HCT116 (cell line): ENCODE measurements at regions not wholly inside any gene's neighbourhood (a gene's known extent, or its start where the extent isn't known, plus 50 kb on each side); places are given as distances from the start of the nearest gene placed in this dataset.

ENCODE experiments used
- ATAC-seq: fragments of 200-7000 bp; cut with Tn5 transposase; 2 replicates; pipeline ENCODE4 v1.9.1; 2020; ENCODE audit warnings: mild to moderate bottlenecking, moderate library complexity
- BruUV-seq: library from RNA; stranded (reverse); fragments of 400-500 nt; replicated peaks from 2 replicates; lab custom pipeline; 2021; lab: Mats Ljungman, UMichigan
- CTCF ChIA-PET: fragments of 300-600 bp; sonication (Branson Sonifier 250); formaldehyde crosslinking; loops from one replicate; lab custom pipeline; 2021; ENCODE audit warnings: antibody characterized with exemption; lab: Charles Lee
- POLR2A ChIA-PET: fragments of 300-600, 350-600 bp; sonication (Branson Sonifier 250); formaldehyde crosslinking; loops from one replicate; lab custom pipeline; 2021; ENCODE audit warnings: antibody characterized with exemption; lab: Charles Lee
- RAD21 ChIA-PET, 2 experiments: fragments of 300-600 bp; sonication (Branson Sonifier 250); formaldehyde crosslinking; loops; one replicate each; lab custom pipeline; 2023; ENCODE audit warnings: low total read pairs in 2 of 2; ENCODE audit not compliant: uncharacterized antibody in 2 of 2, unreplicated experiment in 2 of 2, low non-redundant PET in 1 of 2; lab: Charles Lee
- DNase-seq: peaks from one replicate; pipeline ENCODE4 v3.0.0-alpha.2; 2010; ENCODE audit warnings: low read depth, low spot score
- H2AFZ ChIP-seq: fragments of 200-600 bp; shearing (Covaris generic), sonication (generic); 2 replicates; pipeline ENCODE4 v1.6.1; 2017; ENCODE audit warnings: low read depth, mixed run types, mixed read lengths, antibody characterized with exemption, low read length; ENCODE audit not compliant: poor library complexity, severe bottlenecking
- H3K27ac ChIP-seq: 2 replicates; pipeline ENCODE4 v1.5.1; 2012; ENCODE audit warnings: low read depth, low read length
- H3K27me3 ChIP-seq: fragments of 200-600 bp; sonication (generic); 2 replicates; pipeline ENCODE4 v1.6.1; 2016; ENCODE audit warnings: mixed run types, low read length, mixed read lengths; ENCODE audit not compliant: insufficient read depth
- H3K36me3 ChIP-seq, 2 experiments: fragments of 200-500 bp in 1 of 2; fragments of 200-600 bp in 1 of 2; sonication (Bioruptor generic) in 1 of 2; sonication (generic) in 1 of 2; 2 replicates each; pipeline versions ENCODE4 v1.5.1 to v1.6.1; 2014 to 2016; ENCODE audit warnings: low read length in 2 of 2, inconsistent platforms in 1 of 2, mixed read lengths in 1 of 2, mixed run types in 1 of 2; ENCODE audit not compliant: insufficient read depth in 2 of 2, control insufficient read depth in 1 of 2
- H3K4me1 ChIP-seq, 2 experiments: fragments of 200-600 bp in 1 of 2; sonication (generic) in 1 of 2; 2 replicates each; pipeline versions ENCODE4 v1.5.1 to v1.6.1; 2012 to 2017; ENCODE audit warnings: low read length in 2 of 2, inconsistent platforms in 1 of 2, mild to moderate bottlenecking in 1 of 2, mixed read lengths in 1 of 2, mixed run types in 1 of 2, moderate library complexity in 1 of 2; ENCODE audit not compliant: insufficient read depth in 2 of 2, control insufficient read depth in 1 of 2
- H3K4me2 ChIP-seq: fragments of 200-600 bp; sonication (generic); 2 replicates; pipeline ENCODE4 v1.6.1; 2017; ENCODE audit warnings: mixed run types, low read length, mixed read lengths
- H3K4me3 ChIP-seq, 2 experiments: fragments of 200-600 bp in 1 of 2; sonication (generic) in 1 of 2; replicated peaks in 1 of 2; 2 replicates each; pipeline ENCODE4 v1.5.1; 2011 to 2016; ENCODE audit warnings: low read length in 2 of 2, control low read depth in 1 of 2, low read depth in 1 of 2, mild to moderate bottlenecking in 1 of 2, mixed read lengths in 1 of 2, mixed run types in 1 of 2
- H3K79me2 ChIP-seq: fragments of 200-600 bp; sonication (generic); 2 replicates; pipeline ENCODE4 v1.6.1; 2017; ENCODE audit warnings: mild to moderate bottlenecking, mixed run types, low read length, moderate library complexity, mixed read lengths; ENCODE audit not compliant: insufficient read depth
- H3K9ac ChIP-seq: fragments of 200-600 bp; sonication (generic); 2 replicates; pipeline ENCODE4 v1.6.1; 2016; ENCODE audit warnings: low read length, mixed read lengths
- H3K9me2 ChIP-seq: fragments of 200-600 bp; sonication (generic), shearing (Covaris generic); 2 replicates; pipeline ENCODE4 v1.6.1; 2017; ENCODE audit warnings: mixed run types, mild to moderate bottlenecking, moderate library complexity; ENCODE audit not compliant: insufficient read depth
- H3K9me3 ChIP-seq, 2 experiments: fragments of 200-500 bp in 1 of 2; fragments of 200-600 bp in 1 of 2; sonication (Bioruptor generic) in 1 of 2; sonication (generic) in 1 of 2; 2 replicates each; pipeline ENCODE4 v1.6.1; 2014 to 2017; ENCODE audit warnings: low read length in 2 of 2, mixed read lengths in 2 of 2, inconsistent platforms in 1 of 2, low read depth in 1 of 2, mild to moderate bottlenecking in 1 of 2, mixed run types in 1 of 2, moderate library complexity in 1 of 2; ENCODE audit not compliant: control insufficient read depth in 1 of 2, insufficient read depth in 1 of 2
- H4K20me1 ChIP-seq: fragments of 200-600 bp; sonication (generic), shearing (Covaris generic); 2 replicates; pipeline ENCODE4 v1.6.1; 2017; ENCODE audit warnings: mixed run types, mild to moderate bottlenecking, moderate library complexity; ENCODE audit not compliant: insufficient read depth
- ATF3 ChIP-seq: IDR thresholded peaks from 2 replicates; pipeline ENCODE4 v1.6.1; 2012
- CEBPB ChIP-seq: IDR thresholded peaks from 2 replicates; pipeline ENCODE4 v1.6.1; 2012; ENCODE audit warnings: low read depth
- EGR1 ChIP-seq: IDR thresholded peaks from 2 replicates; pipeline ENCODE4 v1.6.1; 2012; ENCODE audit warnings: low read depth
- EZH2 ChIP-seq: fragments of 200-600 bp; sonication (generic); IDR thresholded peaks from 2 replicates; pipeline ENCODE4 v1.6.1; 2017; ENCODE audit warnings: antibody characterized with exemption, mixed run types
- FOSL1 ChIP-seq: IDR thresholded peaks from 2 replicates; pipeline ENCODE4 v1.6.1; 2012; ENCODE audit warnings: low read depth
- MAX ChIP-seq: IDR thresholded peaks from 2 replicates; pipeline ENCODE4 v1.6.1; 2012
- RAD21 ChIP-seq: IDR thresholded peaks from 2 replicates; pipeline ENCODE4 v1.6.1; 2012; ENCODE audit warnings: low read depth, mild to moderate bottlenecking
- SP1 ChIP-seq: IDR thresholded peaks from 2 replicates; pipeline ENCODE4 v1.6.1; 2012; ENCODE audit warnings: low read depth
- SRF ChIP-seq: IDR thresholded peaks from 2 replicates; pipeline ENCODE4 v1.6.1; 2012; ENCODE audit warnings: low read depth
- ZBTB33 ChIP-seq: IDR thresholded peaks from 2 replicates; pipeline ENCODE4 v1.6.1; 2011; ENCODE audit warnings: mild to moderate bottlenecking, low read length, moderate library complexity; ENCODE audit not compliant: insufficient replicate concordance; ENCODE audit errors: extremely low read depth
- ZFX ChIP-seq: fragments of 450-650 bp; IDR thresholded peaks from 2 replicates; pipeline ENCODE4 v1.6.1; 2017
- intact Hi-C: fragments of 100-400 bp; cut with micrococcal nuclease; formaldehyde crosslinking; loops from 2 replicates; pipeline ENCODE4 v1.10.0; 2022

- Histone ChIP-seq H3K36me3 (no peaks in the 10 kb centered on the region), H3K9me2 (no peaks in the 10 kb centered on the region), H3K4me3 (no peak overlapping the region), H3K27ac (no peak overlapping the region), H2AFZ (no peak overlapping the region), H3K4me1 (no peaks in the 10 kb centered on the region), H3K9me3 (no peaks in the 10 kb centered on the region), H3K79me2 (no peaks in the 10 kb centered on the region), H3K27me3 (no peaks in the 10 kb centered on the region), H3K4me2 (no peak overlapping the region), H4K20me1 (no peaks in the 10 kb centered on the region), H3K9ac (no peak overlapping the region)
- POLR2A ChIA-PET, result no interaction called here
- no peak for ATAC-seq
- BruUV-seq, result no TSS peak
- TF ChIP-seq SP1 (no peak), CEBPB (no peak), ZFX (no peak), SRF (no peak), EGR1 (no peak), FOSL1 (no peak), RAD21 (no peak), ATF3 (no peak), MAX (no peak), EZH2 (no peak), ZBTB33 (no peak)
- intact Hi-C loops, result no loop called here
- no peak for DNase-seq
- CTCF ChIA-PET, result no interaction called here
- RAD21 ChIA-PET, result no interaction called here
Measured at GRCh38 chrX:76064825-76065224, 108.0 kb upstream of the PBDC1 start.
